ENCODE measurements at regions not wholly inside any gene's neighbourhood (a gene's known extent, or its start where the extent isn't known, plus 50 kb on each side); places are given as distances from the start of the nearest gene placed in this dataset.

DNA sequence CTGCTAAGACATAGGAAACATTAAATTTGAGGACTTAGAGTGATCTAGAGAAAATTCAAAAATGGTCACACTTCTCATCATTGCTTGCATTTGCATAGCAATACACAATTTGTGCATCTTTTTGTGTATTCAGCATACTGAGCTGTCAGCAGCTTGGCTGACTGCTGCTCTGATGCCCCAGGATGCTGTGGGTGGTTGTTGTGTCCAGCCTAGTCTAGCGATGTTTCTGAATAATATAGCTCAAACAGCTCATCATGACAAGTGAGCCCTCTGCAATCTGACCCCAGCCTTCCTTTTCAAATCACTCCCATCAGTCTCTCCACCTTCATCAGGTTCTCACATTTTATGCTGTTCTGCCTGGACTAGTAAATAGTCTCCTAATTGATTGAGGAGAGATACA, 483.7 kb upstream of the SPHKAP start:
- in situ Hi-C loops (cut with MboI; ENCODE audit: low pct_unique_long_range_greater_than_20kb, low sequenced_read_pairs, unreplicated experiment) = no loop called here
- DNase-seq (ENCODE audit: low spot score) = no peak
- TF ChIP-seq, protein P1, sequence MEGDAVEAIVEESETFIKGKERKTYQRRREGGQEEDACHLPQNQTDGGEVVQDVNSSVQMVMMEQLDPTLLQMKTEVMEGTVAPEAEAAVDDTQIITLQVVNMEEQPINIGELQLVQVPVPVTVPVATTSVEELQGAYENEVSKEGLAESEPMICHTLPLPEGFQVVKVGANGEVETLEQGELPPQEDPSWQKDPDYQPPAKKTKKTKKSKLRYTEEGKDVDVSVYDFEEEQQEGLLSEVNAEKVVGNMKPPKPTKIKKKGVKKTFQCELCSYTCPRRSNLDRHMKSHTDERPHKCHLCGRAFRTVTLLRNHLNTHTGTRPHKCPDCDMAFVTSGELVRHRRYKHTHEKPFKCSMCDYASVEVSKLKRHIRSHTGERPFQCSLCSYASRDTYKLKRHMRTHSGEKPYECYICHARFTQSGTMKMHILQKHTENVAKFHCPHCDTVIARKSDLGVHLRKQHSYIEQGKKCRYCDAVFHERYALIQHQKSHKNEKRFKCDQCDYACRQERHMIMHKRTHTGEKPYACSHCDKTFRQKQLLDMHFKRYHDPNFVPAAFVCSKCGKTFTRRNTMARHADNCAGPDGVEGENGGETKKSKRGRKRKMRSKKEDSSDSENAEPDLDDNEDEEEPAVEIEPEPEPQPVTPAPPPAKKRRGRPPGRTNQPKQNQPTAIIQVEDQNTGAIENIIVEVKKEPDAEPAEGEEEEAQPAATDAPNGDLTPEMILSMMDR (IDR thresholded peaks at IDR 0.05; ENCODE audit: extremely low read depth, insufficient read depth, missing control alignments) = no peak

DNA sequence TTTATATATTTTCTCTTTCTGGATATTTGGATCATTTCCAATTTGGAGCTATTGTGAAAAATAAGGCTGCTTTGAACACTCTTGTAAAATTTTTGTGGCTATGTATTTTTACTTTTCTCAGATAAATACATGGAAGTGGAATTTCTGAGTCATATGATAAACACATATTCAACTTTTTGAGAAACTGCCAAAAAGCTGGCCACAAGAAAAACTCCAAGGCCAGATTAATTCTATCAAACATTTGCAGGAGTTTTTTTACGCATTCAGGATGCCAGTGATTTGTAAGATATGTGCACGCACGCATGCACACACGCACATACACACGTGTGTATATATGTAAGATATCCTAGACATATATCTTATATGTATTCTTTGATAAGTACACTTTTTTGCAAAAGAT, 477.5 kb upstream of the SPHKAP start:
- no peak for DNase-seq (ENCODE audit: low spot score)
- TF ChIP-seq, protein P1 (IDR thresholded peaks at IDR 0.05; ENCODE audit: extremely low read depth, insufficient read depth, missing control alignments) = no peak
- in situ Hi-C loops (cut with MboI; ENCODE audit: low pct_unique_long_range_greater_than_20kb, low sequenced_read_pairs, unreplicated experiment) = no loop called here

DNA sequence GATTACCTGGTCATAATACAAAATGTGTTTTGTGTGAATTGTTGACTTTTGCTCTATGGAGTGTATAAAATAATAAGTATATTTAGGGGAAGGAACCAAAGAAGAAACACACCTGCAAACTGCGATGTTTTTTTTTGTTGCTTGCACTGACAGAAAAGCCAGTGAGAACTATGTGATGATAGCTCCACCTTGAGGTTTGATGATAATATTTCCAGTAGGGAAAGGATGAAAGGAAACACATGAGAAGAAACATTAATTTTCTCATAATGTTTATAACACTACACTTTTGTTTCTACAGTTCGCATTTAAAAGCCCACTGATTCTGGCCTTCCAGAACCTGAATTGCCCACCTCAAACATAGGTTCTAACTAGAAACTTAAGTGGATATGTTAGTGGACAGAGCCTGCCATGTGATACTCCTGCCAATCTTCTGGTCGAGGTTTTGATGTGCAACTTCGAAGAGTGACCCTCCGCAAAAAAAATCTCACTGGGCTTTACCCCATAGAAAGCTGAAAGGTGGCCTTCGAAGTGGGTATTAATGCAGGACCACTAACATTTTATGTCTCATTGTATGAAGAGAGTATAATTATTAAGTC, 476.4 kb upstream of the SPHKAP start:
- TF ChIP-seq, protein P1 (IDR thresholded peaks at IDR 0.05; ENCODE audit: extremely low read depth, insufficient read depth, missing control alignments) = peak; percentile 46
- peak; percentile 7 for DNase-seq (ENCODE audit: low spot score)

DNA sequence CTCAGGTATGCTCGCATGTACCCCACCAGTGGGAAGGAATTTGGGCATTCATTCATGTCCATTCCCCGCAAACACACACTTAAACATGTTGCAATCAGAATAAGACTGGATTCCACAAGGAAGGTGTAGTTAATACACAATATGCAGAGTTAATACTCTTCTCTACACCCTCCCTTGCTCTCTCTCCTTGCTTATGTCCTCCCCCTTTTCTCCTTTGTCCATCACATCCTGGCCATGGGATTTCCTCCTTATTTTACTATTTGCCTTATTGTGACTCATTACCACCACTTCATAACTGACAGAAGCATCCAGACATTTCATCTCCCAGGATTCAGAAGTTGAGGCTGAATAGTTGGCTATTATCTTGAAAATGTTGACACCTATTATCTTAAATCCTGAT, 473.8 kb upstream of the SPHKAP start:
- DNase-seq (ENCODE audit: low spot score) = no peak
- TF ChIP-seq, protein P1 (IDR thresholded peaks at IDR 0.05; ENCODE audit: extremely low read depth, insufficient read depth, missing control alignments) = no peak
- in situ Hi-C loops (cut with MboI; ENCODE audit: low pct_unique_long_range_greater_than_20kb, low sequenced_read_pairs, unreplicated experiment) = no loop called here

More for the DNA sequence above, 476.4 kb upstream of the SPHKAP start:
- in situ Hi-C loops (cut with MboI; ENCODE audit: low pct_unique_long_range_greater_than_20kb, low sequenced_read_pairs, unreplicated experiment) = no loop called here

DNA sequence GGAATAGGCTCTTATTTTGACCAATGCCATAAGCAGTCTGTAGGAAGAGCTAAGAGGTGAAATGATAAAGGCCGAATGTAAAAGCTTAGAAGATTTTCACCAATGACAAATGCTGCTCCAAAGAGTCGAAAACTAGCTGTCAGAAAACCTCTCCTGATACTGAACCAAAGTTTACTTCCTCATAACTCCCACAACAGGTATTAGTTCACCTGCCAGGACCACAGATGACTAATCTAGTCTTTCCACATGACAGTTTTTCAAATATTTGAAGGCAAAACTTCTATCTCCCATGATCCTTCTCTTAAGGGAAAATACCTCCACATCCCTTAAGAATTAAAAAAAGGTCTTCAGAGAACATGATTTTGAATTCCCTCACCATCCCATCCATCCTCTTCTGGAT, 473.2 kb upstream of the SPHKAP start:
- no peak for DNase-seq (ENCODE audit: low spot score)
- in situ Hi-C loops (cut with MboI; ENCODE audit: low pct_unique_long_range_greater_than_20kb, low sequenced_read_pairs, unreplicated experiment) = no loop called here
- TF ChIP-seq, protein P1 (IDR thresholded peaks at IDR 0.05; ENCODE audit: extremely low read depth, insufficient read depth, missing control alignments) = no peak

DNA sequence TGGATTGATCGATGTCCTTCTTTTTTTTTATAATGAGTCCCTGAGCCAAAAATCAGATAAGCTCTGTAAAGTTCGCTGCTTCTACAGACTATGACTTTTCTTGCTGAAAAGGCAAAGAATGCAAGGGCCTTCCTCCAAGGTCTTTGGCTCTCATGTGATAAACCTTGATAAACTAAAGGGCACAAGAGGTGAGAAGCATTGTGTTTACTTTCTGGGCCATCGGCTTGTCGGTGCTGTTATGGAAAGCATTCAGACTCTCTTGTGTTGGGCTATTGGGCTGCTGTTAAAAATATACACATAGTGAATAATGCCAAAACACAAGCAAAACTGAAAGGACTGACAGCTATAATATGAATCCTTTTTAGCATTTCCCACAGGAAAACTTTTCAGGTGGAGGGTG, 472.4 kb upstream of the SPHKAP start:
- DNase-seq (ENCODE audit: low spot score) = no peak
- in situ Hi-C loops (cut with MboI; ENCODE audit: low pct_unique_long_range_greater_than_20kb, low sequenced_read_pairs, unreplicated experiment) = no loop called here
- TF ChIP-seq, protein P1 (IDR thresholded peaks at IDR 0.05; ENCODE audit: extremely low read depth, insufficient read depth, missing control alignments) = no peak

Data from GM13977 (cell line).